Endodermal cell (in vitro differentiated cells): ENCODE measurements at regions not wholly inside any gene's neighbourhood (a gene's known extent, or its start where the extent isn't known, plus 50 kb on each side); places are given as distances from the start of the nearest gene placed in this dataset.

Source experiments
- DNase-seq: peaks from one replicate; pipeline ENCODE4 v3.0.0-alpha.2; 2017
- H3K27ac ChIP-seq: 2 replicates; pipeline ENCODE4 v1.5.1; 2013; ENCODE audit warnings: mild to moderate bottlenecking, low read depth, low read length, moderate library complexity
- H3K27me3 ChIP-seq: 2 replicates; pipeline ENCODE4 v1.6.1; 2013; ENCODE audit warnings: mild to moderate bottlenecking, low read length, moderate library complexity; ENCODE audit not compliant: insufficient read depth, control insufficient read depth, poor library complexity, severe bottlenecking
- H3K36me3 ChIP-seq: 2 replicates; pipeline ENCODE4 v1.7.0; 2013; ENCODE audit warnings: mild to moderate bottlenecking, low read length, moderate library complexity; ENCODE audit not compliant: control insufficient read depth, insufficient read depth
- H3K4me1 ChIP-seq: one replicate; pipeline ENCODE4 v1.7.0; 2013; ENCODE audit warnings: low read length; ENCODE audit not compliant: control insufficient read depth, insufficient read depth
- H3K4me3 ChIP-seq: 2 replicates; pipeline ENCODE4 v1.5.1; 2013; ENCODE audit warnings: mild to moderate bottlenecking, low read length, moderate library complexity
- H3K9ac ChIP-seq: 2 replicates; pipeline ENCODE4 v1.6.1; 2013; ENCODE audit warnings: mild to moderate bottlenecking, low read length, moderate library complexity; ENCODE audit not compliant: poor library complexity, severe bottlenecking; ENCODE audit errors: extremely low read depth
- H3K9me3 ChIP-seq: 2 replicates; pipeline ENCODE4 v1.6.1; 2013; ENCODE audit warnings: mild to moderate bottlenecking, low read length, moderate library complexity; ENCODE audit not compliant: control insufficient read depth
- H3K27ac Mint-ChIP-seq: 2 replicates; pipeline ENCODE4 v1.8.0; 2020; ENCODE audit warnings: mixed read lengths
- H3K27me3 Mint-ChIP-seq: 2 replicates; pipeline ENCODE4 v1.8.0; 2021; ENCODE audit warnings: mild to moderate bottlenecking, mixed read lengths; ENCODE audit not compliant: insufficient read depth
- H3K36me3 Mint-ChIP-seq: 2 replicates; pipeline ENCODE4 v1.8.0; 2020; ENCODE audit warnings: low read depth, mixed read lengths
- H3K4me1 Mint-ChIP-seq: 2 replicates; pipeline ENCODE4 v1.8.0; 2020; ENCODE audit warnings: mixed read lengths
- H3K4me3 Mint-ChIP-seq: 2 replicates; pipeline ENCODE4 v1.8.0; 2020; ENCODE audit warnings: mild to moderate bottlenecking, moderate library complexity, mixed read lengths
- H3K9me3 Mint-ChIP-seq: 2 replicates; pipeline ENCODE4 v1.8.0; 2020; ENCODE audit warnings: mild to moderate bottlenecking, mixed read lengths
- CTCF ChIP-seq: fragments of 200-600 bp; sonication (generic); conservative IDR thresholded peaks from 2 replicates; pipeline ENCODE4 v1.5.0; 2021; ENCODE audit warnings: antibody characterized with exemption, mild to moderate bottlenecking
- WGBS, 2 experiments: methylation state at CpG; one replicate each; pipeline versions ENCODE4 v1.1.5 to v1.1.7; 2013; ENCODE audit warnings: missing lambda C conversion rate in 2 of 2, mixed read lengths in 1 of 2; ENCODE audit not compliant: insufficient coverage in 1 of 2, insufficient read length in 1 of 2; 5-methylcytosine and 5-hydroxymethylcytosine counted together

- TF ChIP-seq CTCF, result peak; percentile 28
- DNase-seq, result no peak
- H3K4me3 ChIP-seq, result no peak overlapping the region
- Mint-ChIP-seq H3K4me3 (no peak overlapping the region), H3K36me3 (no peaks in the 10 kb centered on the region), H3K27ac (no peak overlapping the region), H3K27me3 (no peaks in the 10 kb centered on the region), H3K4me1 (peaks cover 5% of the 10 kb centered on the region), H3K9me3 (no peaks in the 10 kb centered on the region)
- H3K36me3 ChIP-seq, result no peaks in the 10 kb centered on the region
- no peaks in the 10 kb centered on the region for H3K27me3 ChIP-seq
- no peak overlapping the region for H3K9ac ChIP-seq
- 78% methylated on average over 1 of the region's 1 CpG; no CpG with 5 or more reads in 1 of the 2 experiments for WGBS, 2 experiments
- H3K27ac ChIP-seq, result no peak overlapping the region
- H3K9me3 ChIP-seq, result no peaks in the 10 kb centered on the region
- no peaks in the 10 kb centered on the region for H3K4me1 ChIP-seq
These were observed 137.4 kb upstream of the AGA start for GRCh38 chr4:177579649-177580048.

- Histone ChIP-seq H3K27me3 (no peaks in the 10 kb centered on the region), H3K9ac (no peak overlapping the region), H3K36me3 (no peaks in the 10 kb centered on the region), H3K9me3 (no peaks in the 10 kb centered on the region), H3K4me1 (peaks cover 3% of the 10 kb centered on the region), H3K4me3 (no peak overlapping the region), H3K27ac (no peak overlapping the region)
- no peaks in the 10 kb centered on the region for H3K4me1 Mint-ChIP-seq
- H3K9me3 Mint-ChIP-seq, result no peaks in the 10 kb centered on the region
- no peak overlapping the region for H3K4me3 Mint-ChIP-seq
- H3K27me3 Mint-ChIP-seq, result no peaks in the 10 kb centered on the region
- H3K27ac Mint-ChIP-seq, result no peak overlapping the region
- DNase-seq, result no peak
- H3K36me3 Mint-ChIP-seq, result no peaks in the 10 kb centered on the region
- no peak for TF ChIP-seq CTCF
These were observed 140.8 kb upstream of the AGA start for GRCh38 chr4:177582992-177583391.

GRCh38 chr4:177587989-177588388 is 145.8 kb upstream of the AGA start:
- peaks cover 3% of the 10 kb centered on the region for H3K36me3 Mint-ChIP-seq
- no peak overlapping the region for H3K27ac ChIP-seq
- 93% methylated on average over 1 of the region's 2 CpGs; no CpG with 5 or more reads in 1 of the 2 experiments for WGBS, 2 experiments
- TF ChIP-seq CTCF, result no peak
- no peaks in the 10 kb centered on the region for H3K9me3 ChIP-seq
- no peaks in the 10 kb centered on the region for H3K9me3 Mint-ChIP-seq
- no peaks in the 10 kb centered on the region for H3K27me3 Mint-ChIP-seq
- peaks cover 6% of the 10 kb centered on the region for H3K4me1 Mint-ChIP-seq
- no peak overlapping the region for H3K9ac ChIP-seq
- H3K4me1 ChIP-seq, result peaks cover 3% of the 10 kb centered on the region
- no peak overlapping the region for H3K27ac Mint-ChIP-seq
- H3K36me3 ChIP-seq, result no peaks in the 10 kb centered on the region
- H3K4me3 Mint-ChIP-seq, result no peak overlapping the region
- no peak overlapping the region for H3K4me3 ChIP-seq
- DNase-seq, result no peak
- H3K27me3 ChIP-seq, result no peaks in the 10 kb centered on the region
